ENCODE measurements at regions not wholly inside any gene's neighbourhood (a gene's known extent, or its start where the extent isn't known, plus 50 kb on each side); places are given as distances from the start of the nearest gene placed in this dataset.

DNA sequence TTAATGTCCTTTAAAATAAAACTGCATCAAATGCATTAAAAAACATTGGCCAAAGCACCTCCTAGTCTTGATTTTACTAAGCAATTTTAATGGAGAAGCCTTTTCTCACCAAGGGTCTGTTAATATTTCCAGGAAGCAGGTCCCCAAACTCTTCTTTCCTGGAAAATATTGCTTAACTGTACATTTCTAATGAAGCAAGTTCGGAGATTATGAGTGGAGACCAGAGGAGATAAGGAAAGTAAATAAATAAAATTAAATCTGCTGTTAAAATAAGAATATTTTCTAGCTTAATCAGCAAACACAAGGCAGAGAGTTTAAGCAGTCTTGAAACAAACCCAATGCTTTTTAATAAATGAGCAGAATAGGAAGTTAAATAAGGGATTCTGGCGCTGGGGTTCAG is 322.4 kb downstream of the PTEN start:
- Histone ChIP-seq H3K27me3 (ENCODE audit: low read depth, low read length) (no peaks in the 10 kb centered on the region), H4K20me1 (ENCODE audit: insufficient read depth, low read length) (no peaks in the 10 kb centered on the region), H3K4me3 (ENCODE audit: low read length) (no peak overlapping the region), H3K4me1 (ENCODE audit: low read length) (peaks cover 8% of the 10 kb centered on the region), H2AFZ (ENCODE audit: low read depth, low read length) (no peak overlapping the region), H3K27ac (ENCODE audit: low read length) (no peak overlapping the region), H3K9me3 (ENCODE audit: insufficient read depth, low read length) (no peaks in the 10 kb centered on the region), H3K4me2 (ENCODE audit: low read length) (no peak overlapping the region), H3K79me2 (ENCODE audit: low read length) (no peaks in the 10 kb centered on the region), H3K36me3 (replicated peaks; ENCODE audit: low read depth, low read length) (no peaks in the 10 kb centered on the region), H3K9ac (ENCODE audit: low read length) (no peak overlapping the region)
- no peak for TF ChIP-seq EZH2phosphoT487 (IDR thresholded peaks at IDR 0.05; ENCODE audit: low read depth)

DNA sequence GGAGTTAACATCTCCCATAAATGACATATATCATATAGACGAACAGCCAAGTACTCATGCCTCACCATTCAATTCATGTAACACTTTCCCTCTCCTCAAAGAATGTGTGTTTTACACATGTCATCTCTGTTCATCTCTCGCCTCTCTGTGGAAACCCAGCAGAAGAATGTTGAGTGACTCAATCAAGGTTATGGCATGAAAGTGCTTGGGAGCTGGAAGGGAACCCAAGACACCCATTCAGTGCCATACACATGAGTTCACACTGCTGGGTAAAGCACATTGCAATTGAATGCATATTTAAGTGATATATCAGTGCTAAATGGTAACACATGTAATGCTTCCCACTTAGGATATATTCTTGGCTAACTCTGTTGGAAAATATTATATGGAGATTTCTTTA is 322.9 kb downstream of the PTEN start:
- H3K27ac ChIP-seq (ENCODE audit: low read length), result no peak overlapping the region
- H2AFZ ChIP-seq (ENCODE audit: low read depth, low read length), result no peak overlapping the region
- no peaks in the 10 kb centered on the region for H3K27me3 ChIP-seq (ENCODE audit: low read depth, low read length)
- H3K4me3 ChIP-seq (ENCODE audit: low read length), result no peak overlapping the region
- H3K36me3 ChIP-seq (replicated peaks; ENCODE audit: low read depth, low read length), result no peaks in the 10 kb centered on the region
- H3K4me1 ChIP-seq (ENCODE audit: low read length), result peaks cover 8% of the 10 kb centered on the region
- H3K9me3 ChIP-seq (ENCODE audit: insufficient read depth, low read length), result no peaks in the 10 kb centered on the region
- TF ChIP-seq, protein P1, sequence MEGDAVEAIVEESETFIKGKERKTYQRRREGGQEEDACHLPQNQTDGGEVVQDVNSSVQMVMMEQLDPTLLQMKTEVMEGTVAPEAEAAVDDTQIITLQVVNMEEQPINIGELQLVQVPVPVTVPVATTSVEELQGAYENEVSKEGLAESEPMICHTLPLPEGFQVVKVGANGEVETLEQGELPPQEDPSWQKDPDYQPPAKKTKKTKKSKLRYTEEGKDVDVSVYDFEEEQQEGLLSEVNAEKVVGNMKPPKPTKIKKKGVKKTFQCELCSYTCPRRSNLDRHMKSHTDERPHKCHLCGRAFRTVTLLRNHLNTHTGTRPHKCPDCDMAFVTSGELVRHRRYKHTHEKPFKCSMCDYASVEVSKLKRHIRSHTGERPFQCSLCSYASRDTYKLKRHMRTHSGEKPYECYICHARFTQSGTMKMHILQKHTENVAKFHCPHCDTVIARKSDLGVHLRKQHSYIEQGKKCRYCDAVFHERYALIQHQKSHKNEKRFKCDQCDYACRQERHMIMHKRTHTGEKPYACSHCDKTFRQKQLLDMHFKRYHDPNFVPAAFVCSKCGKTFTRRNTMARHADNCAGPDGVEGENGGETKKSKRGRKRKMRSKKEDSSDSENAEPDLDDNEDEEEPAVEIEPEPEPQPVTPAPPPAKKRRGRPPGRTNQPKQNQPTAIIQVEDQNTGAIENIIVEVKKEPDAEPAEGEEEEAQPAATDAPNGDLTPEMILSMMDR (IDR thresholded peaks at IDR 0.05; ENCODE audit: low read depth, low read length), result no peak
- no peak for TF ChIP-seq EZH2phosphoT487 (IDR thresholded peaks at IDR 0.05; ENCODE audit: low read depth)
- H3K9ac ChIP-seq (ENCODE audit: low read length), result no peak overlapping the region
- no peaks in the 10 kb centered on the region for H4K20me1 ChIP-seq (ENCODE audit: insufficient read depth, low read length)
- H3K4me2 ChIP-seq (ENCODE audit: low read length), result no peak overlapping the region
- H3K79me2 ChIP-seq (ENCODE audit: low read length), result no peaks in the 10 kb centered on the region

DNA sequence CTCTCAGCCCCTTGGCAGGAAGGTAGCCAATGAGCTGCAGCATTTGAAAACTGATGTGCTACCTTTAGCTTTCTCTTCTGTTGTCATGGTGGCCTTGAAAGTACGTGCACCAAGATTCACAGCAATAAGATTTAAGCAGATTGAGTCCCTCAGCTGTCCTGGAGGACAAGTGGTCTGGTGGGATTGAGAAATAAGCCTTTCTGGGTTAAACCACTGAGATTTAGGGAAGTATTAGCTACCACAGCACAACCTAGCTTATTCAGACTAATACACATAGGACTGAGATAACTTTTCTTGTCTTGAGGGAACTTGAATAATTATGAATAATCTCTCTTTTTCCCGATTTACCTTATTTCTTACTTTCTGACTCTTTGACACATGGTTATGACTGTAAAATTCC is 324.0 kb downstream of the PTEN start:
- H3K4me1 ChIP-seq (ENCODE audit: low read length), result peaks cover 4% of the 10 kb centered on the region
- no peak for TF ChIP-seq EZH2phosphoT487 (IDR thresholded peaks at IDR 0.05; ENCODE audit: low read depth)
- TF ChIP-seq, protein P1 (IDR thresholded peaks at IDR 0.05; ENCODE audit: low read depth, low read length), result no peak
- H3K4me2 ChIP-seq (ENCODE audit: low read length), result no peak overlapping the region
- H3K27ac ChIP-seq (ENCODE audit: low read length), result no peak overlapping the region
- H3K9me3 ChIP-seq (ENCODE audit: insufficient read depth, low read length), result no peaks in the 10 kb centered on the region
- no peaks in the 10 kb centered on the region for H4K20me1 ChIP-seq (ENCODE audit: insufficient read depth, low read length)
- H3K79me2 ChIP-seq (ENCODE audit: low read length), result no peaks in the 10 kb centered on the region
- H3K36me3 ChIP-seq (replicated peaks; ENCODE audit: low read depth, low read length), result no peaks in the 10 kb centered on the region
- no peak overlapping the region for H3K4me3 ChIP-seq (ENCODE audit: low read length)
- no peaks in the 10 kb centered on the region for H3K27me3 ChIP-seq (ENCODE audit: low read depth, low read length)
- H3K9ac ChIP-seq (ENCODE audit: low read length), result no peak overlapping the region
- no peak overlapping the region for H2AFZ ChIP-seq (ENCODE audit: low read depth, low read length)

DNA sequence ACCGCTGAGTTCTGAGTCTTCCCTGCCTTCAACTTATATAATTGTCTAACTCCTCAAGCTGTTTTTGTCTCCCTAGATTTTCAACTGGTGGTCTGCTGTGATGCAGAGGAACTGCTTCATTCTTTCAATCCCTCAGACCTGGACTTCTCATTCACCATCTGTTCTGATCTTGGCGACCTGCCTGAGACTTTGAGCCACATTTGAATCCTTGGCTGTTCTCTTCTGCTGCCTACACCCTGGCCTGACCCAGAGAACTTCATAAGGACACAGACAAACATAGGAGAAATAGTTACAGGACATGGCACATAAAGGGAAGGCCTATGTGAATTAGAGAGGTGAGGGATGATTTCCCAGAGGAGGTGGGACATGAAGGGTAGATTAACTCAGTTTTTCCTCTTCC is 326.7 kb downstream of the PTEN start:
- H2AFZ ChIP-seq (ENCODE audit: low read depth, low read length), result no peak overlapping the region

More for the DNA sequence above, 326.7 kb downstream of the PTEN start:
- H3K27ac ChIP-seq (ENCODE audit: low read length), result no peak overlapping the region
- H3K36me3 ChIP-seq (replicated peaks; ENCODE audit: low read depth, low read length), result no peaks in the 10 kb centered on the region
- H4K20me1 ChIP-seq (ENCODE audit: insufficient read depth, low read length), result no peaks in the 10 kb centered on the region
- H3K4me2 ChIP-seq (ENCODE audit: low read length), result no peak overlapping the region
- H3K4me1 ChIP-seq (ENCODE audit: low read length), result peaks cover 16% of the 10 kb centered on the region
- H3K9ac ChIP-seq (ENCODE audit: low read length), result no peak overlapping the region
- TF ChIP-seq, protein P1 (IDR thresholded peaks at IDR 0.05; ENCODE audit: low read depth, low read length), result no peak
- no peak for TF ChIP-seq EZH2phosphoT487 (IDR thresholded peaks at IDR 0.05; ENCODE audit: low read depth)
- H3K27me3 ChIP-seq (ENCODE audit: low read depth, low read length), result no peaks in the 10 kb centered on the region
- no peaks in the 10 kb centered on the region for H3K9me3 ChIP-seq (ENCODE audit: insufficient read depth, low read length)
- no peaks in the 10 kb centered on the region for H3K79me2 ChIP-seq (ENCODE audit: low read length)
- no peak overlapping the region for H3K4me3 ChIP-seq (ENCODE audit: low read length)
